ENCODE measurements at regions not wholly inside any gene's neighbourhood (a gene's known extent, or its start where the extent isn't known, plus 50 kb on each side); places are given as distances from the start of the nearest gene placed in this dataset.

DNA sequence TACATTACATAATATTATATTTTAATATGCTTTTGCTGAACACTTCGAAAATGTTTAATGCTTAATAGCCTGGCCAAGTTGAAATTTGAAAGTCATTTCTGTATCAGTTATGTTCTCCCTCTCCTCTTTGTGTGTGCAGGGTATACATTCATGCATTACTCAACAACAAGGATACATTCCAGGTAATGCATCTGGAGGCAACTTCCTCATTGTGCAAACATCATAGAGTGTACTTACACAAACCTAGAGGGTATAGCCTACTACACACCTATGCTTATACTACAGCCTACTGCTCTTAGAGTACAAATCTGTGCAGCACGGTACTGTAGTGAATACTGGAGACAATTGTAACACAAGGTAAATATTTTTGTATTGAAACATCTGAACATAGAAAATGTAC is 407.3 kb downstream of the MRPL39 start:
- Histone ChIP-seq H3K79me2 (replicated peaks; ENCODE audit: insufficient read depth) (no peaks in the 10 kb centered on the region), H3K4me3 (no peak overlapping the region), H3K9me2 (ENCODE audit: insufficient read depth) (no peaks in the 10 kb centered on the region; the same call in 1 of the 2 replicates), H3F3A (replicated peaks; ENCODE audit: low read depth) (no peaks in the 10 kb centered on the region), H3K27me3 (ENCODE audit: insufficient read depth) (no peaks in the 10 kb centered on the region), H2AFZ (no peak overlapping the region), H3K4me1 (ENCODE audit: insufficient read depth) (no peaks in the 10 kb centered on the region), H3K27ac (ENCODE audit: low read depth) (no peak overlapping the region), H4K20me1 (replicated peaks; ENCODE audit: insufficient read depth) (no peaks in the 10 kb centered on the region), H3K4me2 (no peak overlapping the region), H3K36me3 (ENCODE audit: insufficient read depth) (no peaks in the 10 kb centered on the region)
- Mint-ChIP-seq H3K4me1 (no peaks in the 10 kb centered on the region), H3K36me3 (ENCODE audit: low read depth) (peaks cover 3% of the 10 kb centered on the region; the same call in 1 of the 3 replicates), H3K4me3 (no peak overlapping the region), H3K9me3 (peaks cover 48% of the 10 kb centered on the region), H3K27me3 (ENCODE audit: insufficient read depth, low read depth, poor library complexity) (no peaks in the 10 kb centered on the region), H3K27ac (no peak overlapping the region)
- no peak for TF ChIP-seq STAT1 (IDR thresholded peaks at IDR 0.05; ENCODE audit: unreplicated experiment)
- TF ChIP-seq, protein P1, sequence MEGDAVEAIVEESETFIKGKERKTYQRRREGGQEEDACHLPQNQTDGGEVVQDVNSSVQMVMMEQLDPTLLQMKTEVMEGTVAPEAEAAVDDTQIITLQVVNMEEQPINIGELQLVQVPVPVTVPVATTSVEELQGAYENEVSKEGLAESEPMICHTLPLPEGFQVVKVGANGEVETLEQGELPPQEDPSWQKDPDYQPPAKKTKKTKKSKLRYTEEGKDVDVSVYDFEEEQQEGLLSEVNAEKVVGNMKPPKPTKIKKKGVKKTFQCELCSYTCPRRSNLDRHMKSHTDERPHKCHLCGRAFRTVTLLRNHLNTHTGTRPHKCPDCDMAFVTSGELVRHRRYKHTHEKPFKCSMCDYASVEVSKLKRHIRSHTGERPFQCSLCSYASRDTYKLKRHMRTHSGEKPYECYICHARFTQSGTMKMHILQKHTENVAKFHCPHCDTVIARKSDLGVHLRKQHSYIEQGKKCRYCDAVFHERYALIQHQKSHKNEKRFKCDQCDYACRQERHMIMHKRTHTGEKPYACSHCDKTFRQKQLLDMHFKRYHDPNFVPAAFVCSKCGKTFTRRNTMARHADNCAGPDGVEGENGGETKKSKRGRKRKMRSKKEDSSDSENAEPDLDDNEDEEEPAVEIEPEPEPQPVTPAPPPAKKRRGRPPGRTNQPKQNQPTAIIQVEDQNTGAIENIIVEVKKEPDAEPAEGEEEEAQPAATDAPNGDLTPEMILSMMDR (conservative IDR thresholded peaks at IDR 0.05; ENCODE audit: low read depth in 2 of 2), result no peak
- no peak for TF ChIP-seq POLR2AphosphoS5 (IDR thresholded peaks at IDR 0.05; ENCODE audit: low read depth)
- no peak for TF ChIP-seq ZNF114 (CRISPR knock-in tag; IDR thresholded peaks at IDR 0.05)
- no peak for TF ChIP-seq NANOG (IDR thresholded peaks at IDR 0.05; ENCODE audit: borderline replicate concordance)
- TF ChIP-seq EZH2phosphoT487 (IDR thresholded peaks at IDR 0.05; ENCODE audit: unreplicated experiment), result no peak
- no peak for DNase-seq (ENCODE audit: low spot score)
- no peak for ATAC-seq

- Histone ChIP-seq H3K4me2 (no peak overlapping the region), H3K9me2 (ENCODE audit: insufficient read depth) (peaks cover 4% of the 10 kb centered on the region), H2AFZ (no peak overlapping the region), H3F3A (replicated peaks; ENCODE audit: low read depth) (no peaks in the 10 kb centered on the region), H3K27me3 (ENCODE audit: insufficient read depth) (no peaks in the 10 kb centered on the region), H3K36me3 (ENCODE audit: insufficient read depth) (no peaks in the 10 kb centered on the region), H3K79me2 (replicated peaks; ENCODE audit: insufficient read depth) (no peaks in the 10 kb centered on the region), H3K4me3 (no peak overlapping the region), H3K27ac (ENCODE audit: low read depth) (no peak overlapping the region), H4K20me1 (replicated peaks; ENCODE audit: insufficient read depth) (no peaks in the 10 kb centered on the region), H3K4me1 (ENCODE audit: insufficient read depth) (no peaks in the 10 kb centered on the region)
- no peak overlapping the region for H3K4me3 Mint-ChIP-seq
- peaks cover 47% of the 10 kb centered on the region for H3K9me3 Mint-ChIP-seq
- DNase-seq (ENCODE audit: low spot score) (no peak), ATAC-seq (no peak)
- H3K27me3 Mint-ChIP-seq (ENCODE audit: insufficient read depth, low read depth, poor library complexity), result no peaks in the 10 kb centered on the region
- no peaks in the 10 kb centered on the region for H3K36me3 Mint-ChIP-seq (ENCODE audit: low read depth)
- no peaks in the 10 kb centered on the region for H3K4me1 Mint-ChIP-seq
- H3K27ac Mint-ChIP-seq, result no peak overlapping the region
- TF ChIP-seq, protein P1 (conservative IDR thresholded peaks at IDR 0.05; ENCODE audit: low read depth in 2 of 2), result no peak
- TF ChIP-seq JUNB (IDR thresholded peaks at IDR 0.05; ENCODE audit: unreplicated experiment), result no peak
- TF ChIP-seq CREB1 (CRISPR knock-in tag; IDR thresholded peaks at IDR 0.05; ENCODE audit: low read depth), result no peak
- no peak for TF ChIP-seq ZNF462 (CRISPR knock-in tag; IDR thresholded peaks at IDR 0.05)
- no peak for TF ChIP-seq EZH2 (IDR thresholded peaks at IDR 0.05; ENCODE audit: low read depth, unreplicated experiment)
- no peak for TF ChIP-seq NANOG (IDR thresholded peaks at IDR 0.05; ENCODE audit: borderline replicate concordance)
- TF ChIP-seq STAT1 (IDR thresholded peaks at IDR 0.05; ENCODE audit: unreplicated experiment), result no peak
- TF ChIP-seq EZH2phosphoT487 (IDR thresholded peaks at IDR 0.05; ENCODE audit: unreplicated experiment), result no peak
Observed at GRCh38 chr21:25191141-25191540, 416.1 kb downstream of the MRPL39 start.

Data from GM23338 (cell line).